HepG2 (cell line): ENCODE measurements at regions not wholly inside any gene's neighbourhood (a gene's known extent, or its start where the extent isn't known, plus 50 kb on each side); places are given as distances from the start of the nearest gene placed in this dataset.

Experiments used
- ARNTL ChIP-seq: sonication (generic); formaldehyde crosslinking; IDR thresholded peaks from 2 replicates; pipeline ENCODE4 v1.4.0; 2020; ENCODE audit warnings: mild to moderate bottlenecking, missing genetic modification reagents
- BHLHE40 ChIP-seq: IDR thresholded peaks from 2 replicates; pipeline ENCODE4 v1.6.1; 2011; ENCODE audit warnings: low read length, improper control_type of control experiment
- CSRNP2 ChIP-seq: sonication (generic); formaldehyde crosslinking; conservative IDR thresholded peaks from 2 replicates; pipeline ENCODE4 v1.8.0; 2022; ENCODE audit warnings: low read depth, missing genetic modification reagents
- EEA1 ChIP-seq: sonication (generic); formaldehyde crosslinking; IDR thresholded peaks from 2 replicates; pipeline ENCODE4 v1.5.1; 2020; ENCODE audit warnings: mild to moderate bottlenecking, missing genetic modification reagents, borderline replicate concordance
- HDAC2 ChIP-seq: sonication (generic); formaldehyde crosslinking; IDR thresholded peaks from 2 replicates; pipeline ENCODE4 v1.4.0; 2020; ENCODE audit warnings: missing genetic modification reagents
- KDM5B ChIP-seq: sonication (generic); formaldehyde crosslinking; IDR thresholded peaks from 2 replicates; pipeline ENCODE4 v1.4.0; 2020; ENCODE audit warnings: missing genetic modification reagents, mild to moderate bottlenecking, borderline replicate concordance
- MATR3 ChIP-seq: sonication (generic); formaldehyde crosslinking; IDR thresholded peaks from 2 replicates; pipeline ENCODE4 v1.4.0; 2020; ENCODE audit warnings: missing genetic modification reagents
- MEIS1 ChIP-seq: sonication (generic); formaldehyde crosslinking; IDR thresholded peaks from 2 replicates; pipeline ENCODE4 v1.9.0; 2021; ENCODE audit warnings: mild to moderate bottlenecking, missing genetic modification reagents, moderate library complexity, borderline replicate concordance
- MTA3 ChIP-seq: sonication (generic); formaldehyde crosslinking; IDR thresholded peaks from 2 replicates; pipeline ENCODE4 v1.4.0; 2020; ENCODE audit warnings: missing genetic modification reagents
- SAP130 ChIP-seq: IDR thresholded peaks from 2 replicates; pipeline ENCODE4 v1.6.1; 2016; ENCODE audit warnings: low read depth
- SCMH1 ChIP-seq: sonication (generic); formaldehyde crosslinking; IDR thresholded peaks from 2 replicates; pipeline ENCODE4 v1.9.0; 2021; ENCODE audit warnings: missing genetic modification reagents, mild to moderate bottlenecking, borderline replicate concordance
- SP1 ChIP-seq, 2 experiments: fragments of 450-650 bp in 1 of 2; sonication (generic) in 1 of 2; formaldehyde crosslinking in 1 of 2; IDR thresholded peaks; 2 replicates each; pipeline versions ENCODE4 v1.4.0 to v1.6.1; 2016 to 2020; ENCODE audit warnings: missing genetic modification reagents in 1 of 2
- SP2 ChIP-seq: sonication (generic); formaldehyde crosslinking; IDR thresholded peaks from 2 replicates; pipeline ENCODE4 v1.5.1; 2020; ENCODE audit warnings: mild to moderate bottlenecking, missing genetic modification reagents
- XBP1 ChIP-seq: sonication (generic); formaldehyde crosslinking; IDR thresholded peaks from 2 replicates; pipeline ENCODE4 v1.5.0; 2020; ENCODE audit warnings: missing genetic modification reagents
- ZBTB33 ChIP-seq: sonication (generic); formaldehyde crosslinking; IDR thresholded peaks from 2 replicates; pipeline ENCODE4 v1.4.0; 2020; ENCODE audit warnings: missing genetic modification reagents
- ZFY ChIP-seq: sonication (generic); formaldehyde crosslinking; IDR thresholded peaks from 2 replicates; pipeline ENCODE4 v1.4.0; 2020; ENCODE audit warnings: missing genetic modification reagents
- ZNF282 ChIP-seq: fragments of 450-650 bp; IDR thresholded peaks from 2 replicates; pipeline ENCODE4 v1.6.1; 2018; ENCODE audit not compliant: partially characterized antibody
- ZNF451 ChIP-seq: sonication (generic); formaldehyde crosslinking; IDR thresholded peaks from 2 replicates; pipeline ENCODE4 v1.5.0; 2020; ENCODE audit warnings: mild to moderate bottlenecking, missing genetic modification reagents
- ZNF513 ChIP-seq: sonication (generic); formaldehyde crosslinking; conservative IDR thresholded peaks from 2 replicates; pipeline ENCODE4 v1.5.0; 2020; ENCODE audit warnings: missing genetic modification reagents
- ZNF563 ChIP-seq: sonication (generic); formaldehyde crosslinking; IDR thresholded peaks from 2 replicates; pipeline ENCODE4 v1.8.0; 2022; ENCODE audit warnings: mild to moderate bottlenecking, moderate library complexity, missing genetic modification reagents
- ZNF572 ChIP-seq: sonication (generic); formaldehyde crosslinking; IDR thresholded peaks from 2 replicates; pipeline ENCODE4 v1.5.1; 2020; ENCODE audit warnings: mild to moderate bottlenecking, missing genetic modification reagents
- ZNF674 ChIP-seq: sonication (generic); formaldehyde crosslinking; IDR thresholded peaks from 2 replicates; pipeline ENCODE4 v1.5.0; 2020; ENCODE audit warnings: low read depth, mild to moderate bottlenecking, missing genetic modification reagents
- ZNF704 ChIP-seq: sonication (generic); formaldehyde crosslinking; IDR thresholded peaks from 2 replicates; pipeline ENCODE4 v1.8.1; 2023; ENCODE audit warnings: mild to moderate bottlenecking, inconsistent platforms, moderate library complexity, missing genetic modification reagents, borderline replicate concordance

GRCh38 chr4:188534917-188535316 is 395.7 kb downstream of the TRIML1 start (continued):
- TF ChIP-seq ZNF282 (no peak), SP2 (no peak), ZNF674 (CRISPR knock-in tag) (no peak), MEIS1 (no peak), CSRNP2 (CRISPR knock-in tag) (no peak), MTA3 (no peak), ZFY (CRISPR knock-in tag) (no peak), EEA1 (CRISPR knock-in tag) (no peak), MATR3 (no peak), ARNTL (CRISPR knock-in tag) (no peak), ZNF704 (CRISPR knock-in tag) (no peak), SAP130 (CRISPR knock-in tag) (peak; percentile 57), XBP1 (CRISPR knock-in tag) (no peak), SP1 (IDR thresholded peaks at IDR 0.05) (no peak), SP1 (CRISPR knock-in tag; IDR thresholded peaks at IDR 0.05) (no peak), BHLHE40 (no peak), ZBTB33 (CRISPR knock-in tag) (no peak), ZNF451 (CRISPR knock-in tag) (no peak), ZNF513 (CRISPR knock-in tag) (no peak), KDM5B (CRISPR knock-in tag) (no peak), SCMH1 (no peak), ZNF572 (CRISPR knock-in tag) (no peak), HDAC2 (CRISPR knock-in tag) (peak; percentile 38; the same call in 1 of the 2 replicates), ZNF563 (CRISPR knock-in tag) (no peak)
